ENCODE measurements at regions not wholly inside any gene's neighbourhood (a gene's known extent, or its start where the extent isn't known, plus 50 kb on each side); places are given as distances from the start of the nearest gene placed in this dataset.
"Not testable (repeated sequence)": the region's sequence is repeated elsewhere in the genome, so short reads cannot be mapped to it uniquely, and the experiment has no call there.

DNA sequence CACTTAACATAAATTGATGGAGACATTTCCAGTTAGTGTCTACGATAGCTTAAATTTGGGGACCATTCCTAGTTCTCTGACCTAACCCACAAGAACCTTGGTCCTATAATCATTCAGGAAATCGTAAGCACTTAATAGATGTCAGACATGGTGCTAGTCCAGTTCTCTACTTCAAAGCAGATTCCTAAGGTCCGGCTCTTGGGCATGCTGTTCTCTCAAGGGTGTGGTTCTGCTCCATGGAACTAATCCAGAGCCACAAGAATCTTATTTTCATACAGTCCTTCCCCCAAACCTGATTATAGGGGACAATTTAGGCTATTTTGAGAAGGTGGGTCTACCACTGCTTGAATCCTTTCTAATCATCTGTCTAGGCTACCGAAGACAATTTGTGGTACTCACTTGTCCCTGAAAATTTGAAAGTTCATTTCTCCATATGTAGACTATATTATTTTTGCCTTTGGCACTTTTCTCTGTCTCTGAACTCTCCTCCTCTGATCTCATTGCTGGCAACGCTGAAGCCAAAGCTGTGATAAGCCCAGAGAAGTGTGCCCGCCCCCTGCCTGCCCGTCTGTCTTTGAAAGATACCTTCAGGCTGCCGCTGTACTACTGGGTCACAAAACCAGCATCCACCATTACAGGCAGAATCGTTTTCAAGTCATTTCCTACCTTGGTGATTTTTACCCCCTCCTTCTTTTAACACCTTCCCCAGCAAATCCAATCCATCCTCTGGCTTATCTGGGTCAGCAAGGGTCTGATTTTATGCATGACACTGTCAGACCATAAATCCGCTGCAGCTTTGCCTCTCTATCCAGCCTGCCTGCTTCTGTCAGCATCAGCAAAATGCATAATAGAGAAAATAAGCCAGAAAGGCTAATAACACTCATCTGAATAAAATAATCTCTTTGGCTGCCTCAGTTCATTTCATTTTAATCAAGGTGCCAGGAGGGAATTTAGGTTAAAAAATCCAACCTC, 132.8 kb downstream of the SRGAP2 start:
- H3K27me3 ChIP-seq (ENCODE audit: insufficient read depth, low read length, poor library complexity); H3K4me1 ChIP-seq (ENCODE audit: insufficient read depth, low read length); ATAC-seq (ENCODE audit: insufficient read depth, low read depth); H3K4me3 ChIP-seq (ENCODE audit: low read depth in 1 of 2, low read length in 2 of 2); H4K20me1 ChIP-seq (ENCODE audit: insufficient read depth, low read length); H3K79me2 ChIP-seq (ENCODE audit: insufficient read depth, low read length); H3K9ac ChIP-seq (ENCODE audit: low read depth, low read length); H3K36me3 ChIP-seq (ENCODE audit: insufficient read depth, low read length); DNase-seq; H3K27ac ChIP-seq (ENCODE audit: low read length); H3K4me2 ChIP-seq (ENCODE audit: insufficient read depth, low read length); H3K9me3 ChIP-seq (ENCODE audit: insufficient read depth, low read length, severe bottlenecking); H2AFZ ChIP-seq (ENCODE audit: low read depth, low read length): not testable (repeated sequence)

DNA sequence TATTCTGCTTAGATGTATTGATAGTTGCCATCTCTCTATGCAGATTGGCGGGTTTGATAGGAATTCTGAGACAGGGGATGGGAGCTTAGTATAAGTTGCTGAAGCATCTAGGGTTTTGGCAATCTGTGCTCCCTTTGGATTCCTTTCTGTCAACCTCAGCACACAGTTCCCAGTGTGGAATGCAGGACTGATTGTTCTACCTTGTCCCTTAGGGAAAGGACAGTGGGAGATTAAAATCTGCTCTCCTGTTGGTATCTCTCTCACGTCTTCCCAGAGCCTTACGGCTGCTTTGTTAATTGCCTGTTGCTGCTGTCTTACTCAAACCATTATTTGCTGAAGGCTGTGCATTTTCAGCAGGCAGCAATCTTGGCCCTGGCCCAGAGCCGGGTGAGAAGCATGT, 133.3 kb upstream of the IKBKE start:
- H4K20me1 ChIP-seq (ENCODE audit: insufficient read depth, low read length); H3K4me2 ChIP-seq (ENCODE audit: insufficient read depth, low read length); H3K27ac ChIP-seq (ENCODE audit: low read length); ATAC-seq (ENCODE audit: insufficient read depth, low read depth); H3K79me2 ChIP-seq (ENCODE audit: insufficient read depth, low read length); H3K36me3 ChIP-seq (ENCODE audit: insufficient read depth, low read length); H2AFZ ChIP-seq (ENCODE audit: low read depth, low read length); H3K9me3 ChIP-seq (ENCODE audit: insufficient read depth, low read length, severe bottlenecking); H3K4me3 ChIP-seq (ENCODE audit: low read depth in 1 of 2, low read length in 2 of 2); DNase-seq; H3K4me1 ChIP-seq (ENCODE audit: insufficient read depth, low read length); H3K9ac ChIP-seq (ENCODE audit: low read depth, low read length); H3K27me3 ChIP-seq (ENCODE audit: insufficient read depth, low read length, poor library complexity): not testable (repeated sequence)

DNA sequence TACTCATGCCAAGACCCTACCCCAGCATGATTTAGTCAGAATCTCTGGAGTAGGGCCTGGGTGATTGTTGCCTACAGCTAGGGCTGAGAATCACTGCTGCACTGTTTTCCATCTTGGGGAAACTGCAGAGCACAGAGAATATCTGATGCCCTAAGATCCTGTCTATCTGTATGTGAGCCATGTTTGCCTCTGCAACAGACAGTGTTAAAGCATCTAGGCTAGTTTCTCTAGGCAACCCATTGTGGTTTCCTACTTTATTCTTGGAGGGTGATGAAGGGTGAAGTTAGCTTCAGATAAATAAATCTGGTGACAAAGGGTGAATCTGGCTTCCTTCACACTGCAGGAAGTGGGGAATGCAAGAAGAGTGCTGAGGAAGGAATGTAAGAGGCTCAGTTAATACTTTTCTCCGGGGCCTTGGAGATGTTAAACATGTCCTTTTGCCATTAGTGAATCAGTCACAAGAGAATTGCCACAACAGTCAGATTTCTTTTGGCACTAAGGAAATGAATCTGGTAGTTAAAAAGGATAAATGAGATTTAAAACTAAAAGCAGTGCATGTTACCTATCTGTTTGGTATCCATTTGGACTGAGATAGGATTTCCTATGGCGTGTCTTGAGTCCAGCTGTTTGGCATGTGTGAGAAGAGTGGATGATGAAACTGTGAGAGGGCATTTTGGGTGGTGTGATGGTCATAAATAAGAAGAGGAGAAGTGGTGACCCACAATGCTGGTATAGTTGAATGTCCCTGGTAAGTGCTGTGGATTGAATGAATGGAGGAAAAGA, 119.6 kb upstream of the IKBKE start:
- peak; percentile 71 for ATAC-seq (ENCODE audit: insufficient read depth, low read depth)
- DNase-seq; H3K9me3 ChIP-seq (ENCODE audit: insufficient read depth, low read length, severe bottlenecking); H3K9ac ChIP-seq (ENCODE audit: low read depth, low read length); H3K4me3 ChIP-seq (ENCODE audit: low read depth in 1 of 2, low read length in 2 of 2); H3K36me3 ChIP-seq (ENCODE audit: insufficient read depth, low read length); H3K27ac ChIP-seq (ENCODE audit: low read length); H2AFZ ChIP-seq (ENCODE audit: low read depth, low read length); H4K20me1 ChIP-seq (ENCODE audit: insufficient read depth, low read length); H3K4me1 ChIP-seq (ENCODE audit: insufficient read depth, low read length); H3K27me3 ChIP-seq (ENCODE audit: insufficient read depth, low read length, poor library complexity); H3K4me2 ChIP-seq (ENCODE audit: insufficient read depth, low read length); H3K79me2 ChIP-seq (ENCODE audit: insufficient read depth, low read length): not testable (repeated sequence)

DNA sequence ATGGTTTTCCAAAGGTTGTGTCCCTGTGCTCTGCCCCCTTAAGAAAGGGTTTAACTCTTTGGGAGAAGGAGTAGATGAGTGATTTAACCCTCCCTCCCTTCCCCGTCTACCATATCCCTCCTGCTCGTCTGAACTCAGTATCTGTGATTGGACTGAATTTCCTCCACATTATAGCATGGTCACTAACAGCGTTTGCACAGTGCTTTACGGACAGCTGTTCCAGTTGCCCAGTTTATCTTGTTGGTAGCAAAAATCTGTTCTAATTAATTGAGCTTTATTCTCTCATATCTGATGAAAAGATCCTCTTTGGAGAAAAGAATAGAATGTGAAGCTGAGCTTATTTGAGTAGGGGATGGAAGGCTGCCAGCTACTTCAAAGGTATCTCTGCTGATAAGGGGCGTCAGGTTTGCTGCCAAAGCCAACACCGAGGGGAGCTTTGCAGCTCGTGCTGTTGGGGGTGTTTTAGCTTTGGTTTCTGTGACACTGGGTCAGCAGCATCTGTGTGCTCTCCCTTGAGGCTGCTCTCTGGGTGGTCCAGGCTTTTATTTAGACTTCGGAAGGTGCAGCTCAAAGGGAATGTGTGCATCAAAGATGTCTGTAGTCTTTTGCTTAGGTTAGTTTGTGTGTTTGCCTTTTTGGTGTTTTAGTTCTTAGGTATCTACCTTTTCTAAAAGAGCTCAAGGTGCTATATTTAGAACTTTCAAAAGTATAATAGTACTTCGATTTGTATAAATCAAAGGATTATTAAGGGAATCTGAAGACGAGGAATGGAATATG, 118.8 kb upstream of the IKBKE start:
- H3K4me2 ChIP-seq (ENCODE audit: insufficient read depth, low read length); H3K79me2 ChIP-seq (ENCODE audit: insufficient read depth, low read length); H3K36me3 ChIP-seq (ENCODE audit: insufficient read depth, low read length); ATAC-seq (ENCODE audit: insufficient read depth, low read depth); H3K9me3 ChIP-seq (ENCODE audit: insufficient read depth, low read length, severe bottlenecking); H3K27ac ChIP-seq (ENCODE audit: low read length); H3K9ac ChIP-seq (ENCODE audit: low read depth, low read length); H4K20me1 ChIP-seq (ENCODE audit: insufficient read depth, low read length); DNase-seq; H3K27me3 ChIP-seq (ENCODE audit: insufficient read depth, low read length, poor library complexity); H3K4me3 ChIP-seq (ENCODE audit: low read depth in 1 of 2, low read length in 2 of 2); H2AFZ ChIP-seq (ENCODE audit: low read depth, low read length); H3K4me1 ChIP-seq (ENCODE audit: insufficient read depth, low read length): not testable (repeated sequence)

DNA sequence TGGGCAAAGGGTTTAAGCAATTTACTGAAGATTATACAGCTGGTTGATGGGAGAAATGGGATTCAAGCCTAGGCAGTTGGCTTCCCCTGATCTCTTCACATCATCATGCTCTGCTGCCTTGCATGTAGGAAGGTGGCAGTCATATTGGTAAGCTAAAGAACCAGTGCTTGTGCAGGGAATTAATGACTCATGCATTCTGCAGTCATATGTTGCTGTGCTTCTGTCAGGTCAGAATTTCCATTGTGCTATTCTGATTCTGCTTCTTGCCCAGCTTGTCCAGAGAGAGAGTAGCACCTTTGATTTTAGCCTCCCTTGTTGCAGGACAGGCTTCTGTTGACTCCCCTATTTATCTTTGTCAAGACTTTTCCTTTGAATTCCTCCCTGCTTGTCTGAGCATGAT, 114.0 kb upstream of the IKBKE start:
- not testable (repeated sequence) for H3K36me3 ChIP-seq (ENCODE audit: insufficient read depth, low read length); H3K27me3 ChIP-seq (ENCODE audit: insufficient read depth, low read length, poor library complexity); H3K9me3 ChIP-seq (ENCODE audit: insufficient read depth, low read length, severe bottlenecking); H3K4me1 ChIP-seq (ENCODE audit: insufficient read depth, low read length); ATAC-seq (ENCODE audit: insufficient read depth, low read depth); H3K79me2 ChIP-seq (ENCODE audit: insufficient read depth, low read length); H3K4me3 ChIP-seq (ENCODE audit: low read depth in 1 of 2, low read length in 2 of 2); H3K9ac ChIP-seq (ENCODE audit: low read depth, low read length); H3K27ac ChIP-seq (ENCODE audit: low read length); DNase-seq; H4K20me1 ChIP-seq (ENCODE audit: insufficient read depth, low read length); H3K4me2 ChIP-seq (ENCODE audit: insufficient read depth, low read length); H2AFZ ChIP-seq (ENCODE audit: low read depth, low read length)

DNA sequence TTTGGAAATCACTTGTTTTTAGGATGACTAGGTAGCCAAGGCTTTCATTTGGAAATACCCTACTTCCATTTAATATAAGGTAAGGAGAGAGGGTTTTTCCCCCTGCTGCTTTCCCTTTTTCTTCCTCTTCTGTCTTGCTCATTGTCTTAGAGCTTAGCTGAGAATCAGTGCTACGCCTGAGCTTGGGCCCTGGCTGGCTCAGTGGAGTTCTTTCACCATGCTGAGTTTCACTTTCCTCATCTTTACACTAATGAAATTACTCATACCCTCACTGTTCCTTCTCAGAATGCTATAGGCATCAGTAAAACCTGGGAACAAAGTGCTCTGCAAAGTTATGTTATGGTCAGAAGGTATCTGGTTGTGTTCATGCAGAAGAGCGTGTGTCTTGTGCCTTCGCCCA, 112.3 kb upstream of the IKBKE start:
- H3K9ac ChIP-seq (ENCODE audit: low read depth, low read length); H3K79me2 ChIP-seq (ENCODE audit: insufficient read depth, low read length); H3K27ac ChIP-seq (ENCODE audit: low read length); H3K27me3 ChIP-seq (ENCODE audit: insufficient read depth, low read length, poor library complexity); H2AFZ ChIP-seq (ENCODE audit: low read depth, low read length); H3K36me3 ChIP-seq (ENCODE audit: insufficient read depth, low read length); H3K4me2 ChIP-seq (ENCODE audit: insufficient read depth, low read length); H3K4me1 ChIP-seq (ENCODE audit: insufficient read depth, low read length); DNase-seq; ATAC-seq (ENCODE audit: insufficient read depth, low read depth); H3K4me3 ChIP-seq (ENCODE audit: low read depth in 1 of 2, low read length in 2 of 2); H4K20me1 ChIP-seq (ENCODE audit: insufficient read depth, low read length); H3K9me3 ChIP-seq (ENCODE audit: insufficient read depth, low read length, severe bottlenecking): not testable (repeated sequence)

DNA sequence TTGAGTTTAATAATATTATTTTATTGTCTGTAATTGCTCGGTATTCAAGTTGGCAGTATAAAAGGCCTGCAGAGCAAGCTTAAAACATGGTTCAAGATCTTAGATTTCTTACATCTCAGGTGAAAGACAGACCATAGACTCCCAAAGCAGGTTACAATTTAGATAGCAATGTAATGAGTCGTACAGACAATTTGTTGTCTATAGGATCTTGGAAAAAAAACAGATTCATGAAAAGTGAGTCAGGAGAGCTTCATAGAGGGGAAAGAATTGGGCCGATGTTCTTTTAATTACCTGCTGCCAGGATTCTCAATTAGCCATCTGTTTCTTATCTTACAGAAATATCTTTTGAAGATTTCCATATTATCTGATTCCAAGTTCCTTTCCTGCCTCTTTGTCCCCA, 111.5 kb upstream of the IKBKE start:
- H3K36me3 ChIP-seq (ENCODE audit: insufficient read depth, low read length); DNase-seq; H4K20me1 ChIP-seq (ENCODE audit: insufficient read depth, low read length); H3K4me2 ChIP-seq (ENCODE audit: insufficient read depth, low read length); H3K27me3 ChIP-seq (ENCODE audit: insufficient read depth, low read length, poor library complexity); ATAC-seq (ENCODE audit: insufficient read depth, low read depth); H3K79me2 ChIP-seq (ENCODE audit: insufficient read depth, low read length); H3K4me3 ChIP-seq (ENCODE audit: low read depth in 1 of 2, low read length in 2 of 2); H3K27ac ChIP-seq (ENCODE audit: low read length); H3K4me1 ChIP-seq (ENCODE audit: insufficient read depth, low read length); H3K9me3 ChIP-seq (ENCODE audit: insufficient read depth, low read length, severe bottlenecking); H3K9ac ChIP-seq (ENCODE audit: low read depth, low read length); H2AFZ ChIP-seq (ENCODE audit: low read depth, low read length): not testable (repeated sequence)
